Common myeloid progenitor, CD34-positive (primary cell): ENCODE measurements at regions not wholly inside any gene's neighbourhood (a gene's known extent, or its start where the extent isn't known, plus 50 kb on each side); places are given as distances from the start of the nearest gene placed in this dataset.
"Not testable (repeated sequence)": the region's sequence is repeated elsewhere in the genome, so short reads cannot be mapped to it uniquely, and the experiment has no call there.

ENCODE experiments used
- CTCF ChIA-PET: fragments of 350-600 bp; sonication (Branson Sonifier 250); formaldehyde crosslinking; loops from one replicate; lab custom pipeline; 2021; ENCODE audit warnings: antibody characterized with exemption; lab: Charles Lee
- POLR2A ChIA-PET: fragments of 350-600 bp; sonication (Branson Sonifier 250); formaldehyde crosslinking; loops from one replicate; lab custom pipeline; 2021; ENCODE audit warnings: antibody characterized with exemption; lab: Charles Lee
- DNase-seq, 3 donors: peaks; one replicate each; pipeline versions ENCODE4 v3.0.0 to v3.0.0-alpha.2; 2013
- H3K27ac ChIP-seq, 2 experiments: 1 replicate in 1 of 2; 2 replicates in 1 of 2; pipeline ENCODE4 v1.7.0; 2013; ENCODE audit warnings: inconsistent platforms in 2 of 2, low read length in 2 of 2, mild to moderate bottlenecking in 2 of 2, low read depth in 1 of 2, moderate library complexity in 1 of 2; ENCODE audit not compliant: severe bottlenecking in 2 of 2, insufficient read depth in 1 of 2, poor library complexity in 1 of 2
- H3K27me3 ChIP-seq, 5 experiments: replicated peaks in 2 of 5; 1 replicate in 3 of 5; 2 replicates in 2 of 5; pipeline versions ENCODE4 v1.6.1 to v1.7.0; 2013; ENCODE audit warnings: low read length in 4 of 5, mild to moderate bottlenecking in 2 of 5, moderate library complexity in 2 of 5, inconsistent platforms in 1 of 5; ENCODE audit not compliant: insufficient read depth in 5 of 5, control insufficient read depth in 4 of 5
- H3K36me3 ChIP-seq, 4 experiments: 1 replicate in 2 of 4; 2 replicates in 2 of 4; pipeline versions ENCODE4 v1.6.1 to v1.7.0; 2013; ENCODE audit warnings: low read length in 3 of 4, control low read depth in 1 of 4, mild to moderate bottlenecking in 1 of 4; ENCODE audit not compliant: control insufficient read depth in 4 of 4, insufficient read depth in 4 of 4
- H3K4me1 ChIP-seq, 4 experiments: 1 replicate in 3 of 4; 2 replicates in 1 of 4; pipeline versions ENCODE4 v1.6.1 to v1.7.1; 2013; ENCODE audit warnings: low read length in 3 of 4, mild to moderate bottlenecking in 3 of 4, control low read depth in 1 of 4, inconsistent platforms in 1 of 4, moderate library complexity in 1 of 4; ENCODE audit not compliant: control insufficient read depth in 4 of 4, insufficient read depth in 4 of 4; ENCODE audit errors: control extremely low read depth in 1 of 4
- H3K4me3 ChIP-seq, 7 experiments: 1 replicate in 4 of 7; 2 replicates in 3 of 7; pipeline versions ENCODE4 v1.5.1 to v1.7.0; 2013; ENCODE audit warnings: mild to moderate bottlenecking in 7 of 7, low read length in 6 of 7, moderate library complexity in 6 of 7, inconsistent platforms in 2 of 7, low read depth in 2 of 7, control low read depth in 1 of 7; ENCODE audit not compliant: insufficient read depth in 4 of 7, control insufficient read depth in 1 of 7; ENCODE audit errors: extremely low read depth in 1 of 7
- H3K9me3 ChIP-seq, 5 experiments: 1 replicate in 4 of 5; 2 replicates in 1 of 5; pipeline versions ENCODE4 v1.6.1 to v1.7.1; 2013; ENCODE audit warnings: low read length in 4 of 5, mild to moderate bottlenecking in 2 of 5, inconsistent platforms in 1 of 5, low read depth in 1 of 5, moderate library complexity in 1 of 5; ENCODE audit not compliant: control insufficient read depth in 4 of 5, insufficient read depth in 2 of 5; ENCODE audit errors: control extremely low read depth in 1 of 5
- WGBS: methylation state at CpG from one replicate; pipeline ENCODE4 v1.1.5; 2013; ENCODE audit not compliant: insufficient coverage; 5-methylcytosine and 5-hydroxymethylcytosine counted together

DNA sequence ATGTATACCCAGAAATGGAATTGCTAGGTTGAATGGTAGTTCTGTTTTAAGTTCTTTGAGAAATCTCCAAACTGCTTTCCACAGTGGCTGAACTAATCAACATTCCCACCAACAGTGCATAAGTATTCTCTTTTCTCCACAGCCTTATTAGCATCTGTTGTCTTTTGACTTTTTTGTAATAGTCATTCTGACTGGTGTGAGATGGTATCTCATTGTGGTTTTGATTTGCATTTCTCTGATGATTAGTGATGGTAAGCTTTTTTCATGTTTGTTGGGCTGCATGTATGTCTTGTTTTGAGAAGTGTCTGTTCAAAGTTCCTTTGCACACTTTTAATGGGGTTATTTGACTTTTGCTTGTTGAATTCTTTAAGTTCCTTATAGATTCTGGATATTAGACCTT, 52.4 kb upstream of the EHHADH start:
- peaks cover 2 to 33% (median 4%) of the 10 kb centered on the region in 5 experiments for H3K9me3 ChIP-seq
- H3K27ac ChIP-seq, H3K4me1 ChIP-seq, H3K36me3 ChIP-seq, H3K4me3 ChIP-seq, POLR2A ChIA-PET, H3K27me3 ChIP-seq, CTCF ChIA-PET, DNase-seq: not testable (repeated sequence)

DNA sequence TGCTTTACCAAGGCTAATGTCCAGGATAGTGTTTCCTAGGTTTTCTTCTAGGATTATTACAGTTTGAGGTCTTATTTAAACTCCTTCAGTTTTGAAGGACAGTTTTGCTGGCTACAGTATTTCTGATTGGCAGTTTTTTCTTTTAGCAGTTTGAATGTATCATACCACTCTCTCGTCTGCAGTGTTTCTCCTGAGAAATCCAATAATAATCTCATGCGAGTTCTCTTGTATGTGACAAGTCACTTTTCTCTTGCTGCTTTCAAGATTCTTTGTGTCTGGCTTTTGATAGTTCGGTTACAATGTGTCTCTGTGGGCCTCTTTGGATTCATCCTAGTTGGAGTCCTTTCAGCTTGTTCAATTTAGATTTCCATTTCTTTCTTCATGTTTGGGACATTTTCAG, 53.0 kb upstream of the EHHADH start:
- H3K4me1 ChIP-seq: no peaks in the 10 kb centered on the region
- H3K27ac ChIP-seq: no peak overlapping the region
- DNase-seq: no peak
- ChIA-PET POLR2A (no interaction called here), CTCF (interaction anchor here (1.5 kb wide), 1 partner anchor 17 kb away, joined by 5 read pairs; no protein-coding TSS in a partner anchor)
- H3K9me3 ChIP-seq: peaks cover 2 to 37% (median 5%) of the 10 kb centered on the region in 5 experiments
- no peaks in the 10 kb centered on the region for H3K27me3 ChIP-seq
- WGBS: 100% methylated on average over 3 of the region's 3 CpGs
- H3K4me3 ChIP-seq: no peak overlapping the region
- H3K36me3 ChIP-seq: peaks cover 0 to 9% (median 4%) of the 10 kb centered on the region in 4 experiments

DNA sequence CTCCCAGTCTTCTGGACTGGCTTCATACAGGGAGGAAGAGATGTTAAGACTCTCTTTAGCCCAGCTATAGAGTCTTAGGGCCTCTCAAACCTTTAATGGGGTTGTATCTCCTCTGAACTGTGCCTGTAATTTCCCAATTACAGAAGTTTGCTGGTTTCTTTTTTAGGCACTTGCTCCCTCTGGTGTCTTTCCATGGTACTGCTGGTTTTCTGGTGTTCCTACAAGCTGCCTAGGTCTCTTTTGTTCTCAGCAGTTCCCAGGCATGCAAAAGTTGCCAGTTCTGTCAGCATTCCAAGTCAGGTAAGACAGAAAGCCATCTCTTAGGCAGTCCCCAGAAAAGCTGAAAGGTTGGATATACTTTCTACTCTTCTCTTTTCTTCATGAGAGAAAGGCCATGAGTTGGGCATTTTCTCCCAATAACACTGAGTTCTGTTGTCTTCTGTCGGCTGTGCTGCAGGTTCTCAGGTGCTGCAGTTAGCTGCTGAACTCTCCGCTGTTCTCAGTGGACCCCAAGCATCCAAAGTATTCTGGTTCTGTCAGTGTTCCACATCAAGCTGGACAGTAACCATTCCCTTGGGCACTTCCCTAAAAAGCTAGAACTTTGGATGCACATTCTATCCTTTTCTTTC, 54.4 kb upstream of the EHHADH start:
- Histone ChIP-seq H3K36me3 (peaks cover 0 to 9% (median 4%) of the 10 kb centered on the region in 4 experiments), H3K4me3 (no peak overlapping the region), H3K4me1 (no peaks in the 10 kb centered on the region), H3K9me3 (peaks cover 2 to 37% (median 5%) of the 10 kb centered on the region in 5 experiments), H3K27me3 (no peaks in the 10 kb centered on the region), H3K27ac (no peak overlapping the region)
- ChIA-PET CTCF (interaction anchor here (1.1 to 2.2 kb wide), 7 partner anchors 9 to 430 kb away, joined by 3 to 5 read pairs (median 4); no protein-coding TSS in a partner anchor), POLR2A (no interaction called here)
- 94% methylated on average over 2 of the region's 2 CpGs for WGBS
- DNase-seq: peak; percentile 52 to 72 (median 63)

DNA sequence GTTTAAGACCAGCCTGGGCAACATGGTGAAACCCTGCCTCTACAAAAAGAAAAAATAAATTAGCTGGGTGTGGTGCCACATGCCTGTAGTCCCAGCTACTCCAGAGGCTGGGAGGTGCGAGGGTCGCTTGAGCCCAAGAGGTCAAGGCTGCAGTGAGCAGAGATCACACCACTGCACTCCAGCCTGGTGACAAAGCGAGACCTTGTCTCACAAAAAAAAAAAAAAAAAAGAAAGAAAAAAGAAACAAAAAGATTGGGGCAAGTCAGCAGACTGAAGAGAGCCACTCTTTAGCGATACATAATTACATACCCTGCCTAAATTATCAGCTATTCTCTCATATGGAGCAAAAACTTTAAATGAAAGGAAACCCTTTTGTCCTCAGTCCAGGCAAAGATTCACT, 53.6 kb upstream of the MAP3K13 start:
- CTCF ChIA-PET: interaction anchor here (0.7 to 2.2 kb wide), 8 partner anchors 8 to 432 kb away, joined by 3 to 5 read pairs (median 3); no protein-coding TSS in a partner anchor
- WGBS: 50% methylated on average over 2 of the region's 4 CpGs
- no peak for DNase-seq

DNA sequence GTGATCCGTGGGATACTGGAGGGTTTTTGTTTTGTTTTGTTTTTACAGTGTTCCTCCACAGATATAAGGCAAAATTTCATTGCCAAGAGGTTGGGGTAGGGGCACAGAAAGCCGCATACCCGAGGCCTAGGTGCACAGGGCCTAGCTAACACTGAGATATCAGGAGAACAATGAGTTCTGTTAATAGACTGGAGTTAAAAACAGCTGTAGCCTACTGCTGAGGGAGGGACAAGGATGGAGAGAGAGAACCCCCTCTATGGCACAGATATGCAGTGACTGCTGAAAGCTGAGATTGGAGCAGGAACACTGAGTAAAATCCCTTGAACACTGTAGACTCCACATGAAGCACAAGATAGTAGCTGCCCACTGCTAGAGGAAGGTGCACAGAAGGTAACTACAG, 53.1 kb upstream of the MAP3K13 start:
- no peak overlapping the region for H3K27ac ChIP-seq
- no peak overlapping the region for H3K4me3 ChIP-seq
- ChIA-PET CTCF (interaction anchor here (0.7 to 2.2 kb wide), 5 partner anchors 9 to 325 kb away, joined by 3 to 5 read pairs (median 3); no protein-coding TSS in a partner anchor), POLR2A (no interaction called here)
- no peak for DNase-seq
- H3K27me3 ChIP-seq: no peaks in the 10 kb centered on the region
- H3K9me3 ChIP-seq: peaks cover 2 to 37% (median 5%) of the 10 kb centered on the region in 5 experiments
- 94% methylated on average over 2 of the region's 3 CpGs for WGBS
- no peaks in the 10 kb centered on the region for H3K4me1 ChIP-seq
- H3K36me3 ChIP-seq: peaks cover 0 to 9% (median 4%) of the 10 kb centered on the region in 4 experiments

More for the DNA sequence above, 53.6 kb upstream of the MAP3K13 start:
- H3K36me3 ChIP-seq: peaks cover 0 to 9% (median 4%) of the 10 kb centered on the region in 4 experiments
- H3K27me3 ChIP-seq: no peaks in the 10 kb centered on the region
- H3K4me1 ChIP-seq: no peaks in the 10 kb centered on the region
- no peak overlapping the region for H3K4me3 ChIP-seq
- no peak overlapping the region for H3K27ac ChIP-seq
- peaks cover 2 to 37% (median 5%) of the 10 kb centered on the region in 5 experiments for H3K9me3 ChIP-seq
- POLR2A ChIA-PET: interaction anchor here (0.7 kb wide), 1 partner anchor 499 kb away, joined by 4 read pairs; no protein-coding TSS in a partner anchor

DNA sequence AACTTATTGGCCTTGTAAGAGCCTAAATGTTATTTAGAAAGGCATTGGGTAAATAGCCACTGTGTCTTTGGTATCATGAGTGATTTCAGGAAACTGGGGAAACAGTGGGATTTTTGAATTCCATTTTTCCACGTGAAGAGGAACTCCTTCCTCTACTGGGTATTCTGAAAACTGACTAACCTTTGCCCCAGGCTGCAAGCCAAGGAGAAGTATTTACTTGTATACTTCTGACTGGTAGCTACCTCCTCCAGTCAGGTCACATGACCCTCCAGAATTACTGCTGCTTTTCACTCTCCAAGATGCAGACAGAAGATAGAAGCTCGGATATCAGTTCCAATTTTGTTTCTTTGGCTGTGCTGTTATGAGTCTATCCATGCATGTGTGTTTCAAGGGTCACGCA, 50.9 kb upstream of the MAP3K13 start:
- Histone ChIP-seq H3K9me3 (peaks cover 2 to 25% (median 5%) of the 10 kb centered on the region in 5 experiments), H3K27ac (no peak overlapping the region), H3K36me3 (peaks cover 0 to 3% (median 1%) of the 10 kb centered on the region in 4 experiments), H3K4me3 (no peak overlapping the region), H3K4me1 (peaks cover 0 to 6% (median 2%) of the 10 kb centered on the region in 4 experiments), H3K27me3 (no peaks in the 10 kb centered on the region)
- no peak for DNase-seq
- ChIA-PET CTCF (no interaction called here), POLR2A (no interaction called here)
- WGBS: 90% methylated on average over 3 of the region's 3 CpGs
